ENCODE measurements at regions not wholly inside any gene's neighbourhood (a gene's known extent, or its start where the extent isn't known, plus 50 kb on each side); places are given as distances from the start of the nearest gene placed in this dataset.

DNA sequence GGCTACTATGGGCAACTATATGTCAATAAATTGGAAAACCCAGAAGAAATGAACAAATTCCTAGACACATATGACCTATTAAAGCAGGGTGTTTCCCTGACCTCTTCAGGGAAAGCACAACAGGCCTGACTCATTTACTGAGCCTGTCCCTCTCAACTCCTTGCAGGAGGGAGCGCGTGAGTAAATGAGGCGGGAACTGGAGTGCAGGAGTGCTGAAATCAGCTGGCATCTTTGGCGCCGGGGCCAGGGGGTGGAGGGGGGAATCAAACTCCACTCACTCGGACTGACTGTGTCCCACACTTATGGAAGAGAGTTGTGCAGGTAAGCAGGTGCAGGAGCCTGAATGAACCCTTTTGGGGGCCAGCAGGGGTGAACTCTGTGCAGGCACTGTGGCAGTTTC lies 671.2 kb upstream of the PTCHD4 start:
- no peak overlapping the region for H3K4me3 ChIP-seq
- DNase-seq (no peak), ATAC-seq (peak; percentile 32)
- intact Hi-C loops (cut with DNase I, micrococcal nuclease) = no loop called here
- no peaks in the 10 kb centered on the region for H3K4me1 ChIP-seq (ENCODE audit: low read depth)
- TF ChIP-seq CTCF (IDR thresholded peaks at IDR 0.05) = no peak
- H3K9me3 ChIP-seq = no peaks in the 10 kb centered on the region
- no peaks in the 10 kb centered on the region for H3K36me3 ChIP-seq (ENCODE audit: low read depth)

DNA sequence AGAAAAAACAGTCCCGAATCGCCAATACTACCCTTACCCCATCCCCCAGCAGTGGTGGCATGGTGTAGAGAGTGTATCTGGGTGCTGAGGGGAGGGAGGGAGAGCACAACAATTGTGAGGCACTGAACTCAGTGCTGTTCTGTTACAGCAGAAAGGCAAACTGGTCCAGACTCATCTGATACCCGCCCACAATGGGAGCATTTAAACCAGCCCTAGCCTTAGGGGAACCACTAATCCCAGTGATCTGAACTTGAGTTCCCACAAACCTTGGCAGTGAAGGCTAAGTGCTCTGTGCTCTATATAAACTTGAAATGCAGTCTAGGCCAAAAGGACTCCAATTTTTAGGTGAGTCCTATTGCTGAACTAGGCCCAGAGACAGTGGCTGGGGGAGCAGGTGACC lies 666.4 kb upstream of the PTCHD4 start:
- TF ChIP-seq CTCF (IDR thresholded peaks at IDR 0.05) = no peak
- H3K4me1 ChIP-seq (ENCODE audit: low read depth) = no peaks in the 10 kb centered on the region
- DNase-seq = no peak
- intact Hi-C loops (cut with DNase I, micrococcal nuclease) = no loop called here
- no peaks in the 10 kb centered on the region for H3K9me3 ChIP-seq
- H3K4me3 ChIP-seq = no peak overlapping the region
- H3K36me3 ChIP-seq (ENCODE audit: low read depth) = no peaks in the 10 kb centered on the region
- ATAC-seq = no peak

DNA sequence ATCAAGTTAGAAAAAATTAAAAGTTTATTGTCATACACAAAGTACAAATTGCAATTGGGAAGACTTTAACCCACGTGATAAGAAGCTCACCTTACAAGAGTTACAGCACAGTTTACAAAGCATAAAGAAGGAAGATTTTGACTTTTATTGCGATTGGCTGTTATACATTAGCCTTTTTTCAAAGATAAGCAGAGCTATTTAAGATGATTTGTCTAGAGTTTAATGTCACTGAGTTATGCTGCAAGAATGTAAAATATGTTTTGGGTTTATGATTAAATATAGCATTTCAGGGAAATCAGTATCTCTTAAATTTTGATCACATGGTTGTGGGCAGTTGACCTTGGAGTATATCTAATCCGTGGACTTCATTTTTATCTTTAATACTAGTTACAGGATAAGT lies 664.2 kb upstream of the PTCHD4 start:
- peak; percentile 54 for ATAC-seq
- H3K36me3 ChIP-seq (ENCODE audit: low read depth) = no peaks in the 10 kb centered on the region
- no peak overlapping the region for H3K4me3 ChIP-seq
- intact Hi-C loops (cut with DNase I, micrococcal nuclease) = no loop called here
- no peaks in the 10 kb centered on the region for H3K9me3 ChIP-seq
- no peak for DNase-seq
- TF ChIP-seq CTCF (IDR thresholded peaks at IDR 0.05) = no peak
- no peaks in the 10 kb centered on the region for H3K4me1 ChIP-seq (ENCODE audit: low read depth)

- no peak overlapping the region for H3K4me3 ChIP-seq
- intact Hi-C loops (cut with DNase I, micrococcal nuclease) = no loop called here
- ATAC-seq = no peak
- no peaks in the 10 kb centered on the region for H3K36me3 ChIP-seq (ENCODE audit: low read depth)
- no peak for TF ChIP-seq CTCF (IDR thresholded peaks at IDR 0.05)
- H3K9me3 ChIP-seq = no peaks in the 10 kb centered on the region
- DNase-seq = no peak
- no peaks in the 10 kb centered on the region for H3K4me1 ChIP-seq (ENCODE audit: low read depth)
These were observed 663.3 kb upstream of the PTCHD4 start for GRCh38 chr6:48774276-48774675.

DNA sequence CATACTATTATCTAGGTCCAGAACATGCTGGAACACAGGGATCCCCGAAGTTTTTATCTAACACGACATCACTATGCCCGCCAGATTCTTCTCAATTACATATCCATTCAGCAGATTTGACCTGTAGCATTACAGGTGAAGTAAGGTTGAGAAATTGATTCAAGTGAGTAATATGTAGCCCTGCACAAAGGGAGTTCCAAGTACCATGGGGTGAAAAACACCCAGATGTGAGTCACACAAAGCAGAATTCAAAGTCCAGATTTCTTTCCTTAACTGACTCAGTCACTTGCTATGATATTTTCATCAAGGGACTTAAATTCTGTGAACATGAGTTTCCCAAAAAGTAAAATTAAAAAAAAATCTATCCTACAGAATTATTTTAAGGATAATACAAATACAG lies 655.4 kb upstream of the PTCHD4 start:
- no peak for TF ChIP-seq CTCF (IDR thresholded peaks at IDR 0.05)
- ATAC-seq (peak; percentile 84), DNase-seq (peak in 1 of 3 donors; percentile 2)
- Histone ChIP-seq H3K4me1 (ENCODE audit: low read depth) (no peaks in the 10 kb centered on the region), H3K36me3 (ENCODE audit: low read depth) (no peaks in the 10 kb centered on the region), H3K9me3 (no peaks in the 10 kb centered on the region), H3K4me3 (no peak overlapping the region)
- intact Hi-C loops (cut with DNase I, micrococcal nuclease) = no loop called here

- ATAC-seq (peak; percentile 59), DNase-seq (peak in 1 of 3 donors; percentile 19)
- no peak for TF ChIP-seq CTCF (IDR thresholded peaks at IDR 0.05)
- Histone ChIP-seq H3K4me1 (ENCODE audit: low read depth) (no peaks in the 10 kb centered on the region), H3K36me3 (ENCODE audit: low read depth) (no peaks in the 10 kb centered on the region), H3K9me3 (no peaks in the 10 kb centered on the region), H3K4me3 (no peak overlapping the region)
- intact Hi-C loops (cut with DNase I, micrococcal nuclease) = no loop called here
These were observed 654.5 kb upstream of the PTCHD4 start for GRCh38 chr6:48765352-48765961.

Measured in mucosa of descending colon (tissue), 3 donors.